ENCODE measurements at regions not wholly inside any gene's neighbourhood (a gene's known extent, or its start where the extent isn't known, plus 50 kb on each side); places are given as distances from the start of the nearest gene placed in this dataset.

DNA sequence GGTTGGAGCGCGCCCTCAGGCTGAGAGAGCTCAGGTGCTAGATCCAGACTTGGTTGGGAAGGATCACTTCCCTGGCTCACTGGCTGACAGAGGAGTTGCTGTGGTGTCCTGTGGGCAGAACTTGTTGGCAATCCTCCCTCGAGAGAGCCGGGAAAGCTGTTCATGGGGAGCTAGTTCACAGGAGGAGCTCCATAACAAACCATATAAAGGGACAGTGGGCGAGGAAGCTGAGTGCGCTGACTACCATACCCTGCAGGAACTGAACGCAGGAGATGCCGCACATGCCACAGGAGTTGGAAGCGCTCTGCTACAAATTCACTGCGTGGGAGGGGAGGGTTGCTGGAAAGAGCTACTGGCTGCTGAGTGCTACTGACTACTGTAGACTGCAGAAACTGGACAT, 243.2 kb downstream of the OGFRL1 start:
- DNase-seq = no peak

DNA sequence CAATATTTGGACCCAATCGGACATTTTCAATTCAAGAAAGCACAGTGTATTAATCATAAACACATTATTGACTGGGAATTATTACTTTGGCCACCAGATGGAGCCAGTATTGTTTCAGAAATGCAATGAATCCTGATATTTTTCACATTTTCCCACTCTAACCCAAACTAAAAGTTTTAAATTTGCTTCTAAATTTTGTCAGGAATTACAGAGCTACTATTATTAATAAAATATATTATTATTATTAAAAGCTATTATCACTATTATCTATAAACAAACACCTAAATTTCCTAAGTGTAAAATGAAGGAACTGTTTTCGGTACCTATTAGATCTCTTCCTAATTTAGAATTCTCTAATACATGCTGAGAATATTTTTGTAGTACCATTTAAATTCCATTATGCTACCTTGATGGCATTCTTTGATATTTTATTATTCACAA, 245.3 kb downstream of the OGFRL1 start:
- DNase-seq = no peak

DNA sequence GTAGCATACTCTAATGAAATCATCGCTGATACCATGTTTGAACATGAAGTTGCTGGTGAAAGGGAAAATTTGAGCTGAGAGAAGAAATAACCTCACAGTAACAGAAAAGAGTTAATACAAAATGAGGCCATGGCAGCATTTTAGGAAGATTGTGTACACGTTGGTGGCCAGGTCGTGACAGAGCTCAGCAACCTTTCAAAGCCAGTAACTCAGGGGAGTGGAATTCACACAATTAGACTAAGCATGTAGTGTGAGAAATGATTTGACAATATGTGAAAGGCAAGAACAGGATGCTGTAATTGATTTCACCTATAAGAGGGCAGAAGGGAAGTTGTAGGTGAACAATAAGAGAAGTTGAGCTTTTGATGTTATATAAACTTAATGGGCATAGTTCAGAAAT, 246.3 kb downstream of the OGFRL1 start:
- no peak for DNase-seq

DNA sequence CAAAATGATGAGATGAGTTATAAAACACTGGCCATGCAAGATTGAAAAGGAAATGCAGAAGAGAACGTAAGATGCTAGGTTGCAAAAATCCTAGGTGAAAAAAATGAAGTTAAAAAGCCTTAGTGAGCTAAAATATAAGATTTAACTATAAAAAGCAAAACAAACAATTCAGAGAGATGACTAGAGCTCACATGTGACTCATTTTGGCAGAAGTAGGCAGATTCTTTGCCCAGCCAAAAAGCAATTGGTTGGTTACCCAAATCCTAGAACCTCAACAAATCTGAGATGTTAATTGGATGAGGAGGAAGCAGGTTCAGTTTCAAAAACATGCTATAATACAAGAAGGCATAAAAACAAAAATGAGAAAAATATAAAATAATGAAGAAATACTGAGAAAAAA, 249.1 kb downstream of the OGFRL1 start:
- DNase-seq = no peak

DNA sequence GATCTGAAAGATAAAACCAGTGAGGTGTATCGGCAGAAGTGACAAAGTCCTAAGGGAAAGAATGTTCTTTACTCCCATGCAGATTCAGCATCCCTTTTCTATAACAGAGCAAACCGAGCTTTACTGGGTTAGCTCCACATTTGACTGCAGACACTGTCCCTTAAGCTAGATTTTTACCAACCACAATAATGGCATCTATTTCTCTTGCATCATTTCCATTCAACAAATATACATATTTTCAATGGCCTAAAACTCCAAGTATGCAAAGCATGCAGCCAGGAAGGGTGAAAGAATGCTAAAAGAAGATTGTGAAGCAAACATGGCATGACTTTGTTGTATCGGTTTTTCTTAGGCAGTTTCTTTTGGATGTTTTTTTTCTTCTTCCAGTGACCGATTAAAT, 255.4 kb downstream of the OGFRL1 start:
- DNase-seq = no peak

DNA sequence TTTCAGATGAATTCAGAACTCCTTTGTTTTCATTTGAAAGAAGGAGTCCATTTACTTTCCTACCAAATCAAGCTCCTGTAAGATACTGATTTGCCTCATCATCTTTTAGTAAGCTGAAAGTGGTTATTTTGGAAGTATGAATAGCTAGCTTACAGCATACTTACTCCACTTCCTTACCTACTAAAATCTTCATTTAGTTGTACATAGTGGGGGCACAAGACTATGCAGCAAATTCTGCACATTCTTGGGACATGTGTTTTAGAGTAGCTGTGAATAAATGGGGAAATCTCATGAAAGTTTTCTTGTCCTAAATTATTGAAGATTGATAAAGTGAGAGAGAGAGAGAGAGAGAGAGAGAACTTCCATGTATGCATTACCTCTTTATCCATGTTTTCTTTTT, 256.3 kb downstream of the OGFRL1 start:
- no peak for DNase-seq

DNA sequence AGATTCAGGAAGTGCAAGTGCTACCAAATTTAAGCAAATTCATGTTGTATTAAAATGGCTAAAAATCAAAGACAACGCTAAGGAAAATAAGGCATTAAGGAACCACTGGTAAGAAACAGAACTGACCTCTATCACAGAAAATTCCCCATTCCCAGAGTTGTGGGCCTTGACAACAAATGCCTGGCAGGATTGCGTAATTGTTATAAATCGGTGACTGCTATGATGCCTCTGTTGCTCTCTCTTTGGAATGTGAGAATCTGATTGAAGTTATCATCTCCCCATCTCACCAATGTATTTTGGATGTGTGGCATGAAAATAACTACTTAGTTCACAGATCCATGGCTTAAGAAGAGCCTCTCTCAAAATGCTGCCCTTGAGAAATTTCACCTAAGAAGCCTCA, 257.3 kb downstream of the OGFRL1 start:
- DNase-seq = no peak

DNA sequence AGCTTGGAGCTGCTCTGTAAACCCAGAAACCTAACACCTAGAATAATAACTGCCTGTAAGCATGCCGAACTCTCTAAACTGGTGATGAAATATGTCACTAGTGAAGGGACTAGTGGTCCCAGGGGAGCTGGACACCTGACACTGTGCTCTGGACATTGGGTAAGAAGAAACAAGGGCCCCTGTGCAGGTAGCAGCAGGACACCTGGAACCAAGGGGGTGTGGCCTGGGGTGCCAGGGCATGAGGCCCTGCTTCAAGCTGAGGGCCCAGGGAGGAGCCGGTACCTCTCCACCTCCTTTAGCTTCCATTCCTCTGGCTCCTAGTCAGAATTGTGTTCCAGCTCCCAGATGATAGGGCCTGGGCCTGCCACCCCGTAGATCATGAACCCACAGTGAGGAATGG, 263.2 kb downstream of the OGFRL1 start:
- DNase-seq = no peak

DNA sequence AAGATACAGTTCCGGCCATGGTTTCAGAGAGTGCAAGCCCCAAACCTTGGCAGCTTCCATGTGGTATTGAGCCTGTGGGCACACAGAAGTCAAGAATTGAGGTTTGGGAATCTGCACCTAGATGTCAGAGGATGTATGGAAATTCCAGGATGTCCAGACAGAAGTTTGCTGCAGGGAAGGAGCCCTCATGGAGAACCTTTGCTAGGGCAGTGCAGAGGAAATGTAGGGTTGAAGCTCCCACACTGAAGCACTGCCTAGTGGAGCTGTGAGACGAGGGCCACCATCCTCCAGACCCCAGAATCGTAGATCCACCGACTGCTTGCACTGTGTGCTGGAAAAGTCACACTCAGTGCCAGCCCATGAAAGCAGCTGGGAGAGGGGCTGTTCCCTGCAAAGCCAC, 267.5 kb downstream of the OGFRL1 start:
- no peak for DNase-seq

DNA sequence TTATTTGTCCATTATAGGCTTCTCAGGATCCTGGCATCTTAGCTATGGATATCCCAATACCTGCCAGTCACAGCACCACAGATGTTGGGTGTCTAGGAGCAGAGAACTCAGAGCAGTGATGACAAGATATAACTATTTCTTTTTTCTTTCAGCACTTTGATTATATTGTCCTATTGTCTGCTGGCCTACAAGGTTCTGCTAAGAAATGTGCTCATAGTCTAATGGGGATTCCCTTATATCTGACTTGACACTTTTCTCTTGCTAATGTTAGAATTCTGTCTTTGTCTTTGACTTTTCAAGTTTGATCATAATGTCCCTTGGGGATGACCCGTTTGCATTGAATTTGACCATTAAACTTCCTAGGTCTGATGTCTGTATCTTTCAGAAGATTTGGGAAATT, 270.4 kb downstream of the OGFRL1 start:
- no peak for DNase-seq

DNA sequence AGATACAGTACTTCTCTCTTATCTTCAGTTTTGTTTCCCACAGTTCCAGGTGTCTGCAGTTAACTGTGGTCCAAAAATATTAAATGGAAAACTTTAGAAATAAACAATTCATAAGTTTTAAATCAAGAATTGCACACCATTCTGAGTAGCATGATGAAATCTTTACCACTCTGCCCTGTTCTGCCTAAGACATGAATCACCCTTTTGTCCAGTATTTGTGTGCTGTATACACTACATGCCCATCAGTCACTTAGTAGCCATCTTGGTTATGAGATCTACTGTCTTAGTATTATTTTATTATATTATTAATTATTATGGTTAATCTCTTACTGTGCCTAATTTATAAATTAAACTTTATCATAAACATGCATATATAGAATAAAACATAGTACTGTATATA, 279.0 kb downstream of the OGFRL1 start:
- DNase-seq = no peak

DNA sequence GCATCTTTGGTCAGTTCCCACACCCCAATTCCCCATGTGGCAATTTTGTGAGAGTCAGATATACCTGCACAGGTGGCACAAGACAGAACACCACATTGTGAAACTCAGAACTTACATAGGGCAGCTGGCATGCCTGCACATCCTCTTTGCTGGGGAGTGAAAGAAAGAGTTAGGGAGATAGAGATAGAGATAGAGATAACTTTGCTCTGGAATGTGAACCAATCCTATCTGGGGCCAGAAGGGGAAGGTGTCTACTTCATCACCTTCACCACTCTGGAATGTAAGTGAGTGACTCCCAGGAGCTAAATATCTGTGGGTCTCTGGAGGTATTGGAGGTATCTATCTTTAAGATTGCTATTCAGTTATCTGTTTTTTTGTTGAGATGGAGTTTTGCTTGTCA, 289.2 kb downstream of the OGFRL1 start:
- DNase-seq = no peak

DNA sequence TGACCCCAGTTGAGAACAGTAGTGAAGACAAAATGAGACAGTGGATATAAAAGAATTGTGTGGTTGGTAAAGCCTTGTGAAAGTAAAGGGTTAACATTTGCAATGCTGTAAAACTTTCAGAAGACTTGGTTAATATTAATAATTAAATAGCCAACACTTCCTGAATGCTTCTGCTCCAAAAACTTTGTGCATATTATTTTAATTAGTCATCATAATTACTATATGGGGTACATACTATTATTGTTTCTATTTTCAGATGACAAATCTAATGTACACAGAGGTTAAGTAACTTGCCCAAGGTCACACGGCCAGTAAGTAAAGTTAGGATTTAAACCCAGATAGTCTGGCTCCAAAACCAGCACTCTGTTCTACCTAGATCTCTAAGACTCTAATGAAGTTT, 291.3 kb downstream of the OGFRL1 start:
- no peak for DNase-seq

DNA sequence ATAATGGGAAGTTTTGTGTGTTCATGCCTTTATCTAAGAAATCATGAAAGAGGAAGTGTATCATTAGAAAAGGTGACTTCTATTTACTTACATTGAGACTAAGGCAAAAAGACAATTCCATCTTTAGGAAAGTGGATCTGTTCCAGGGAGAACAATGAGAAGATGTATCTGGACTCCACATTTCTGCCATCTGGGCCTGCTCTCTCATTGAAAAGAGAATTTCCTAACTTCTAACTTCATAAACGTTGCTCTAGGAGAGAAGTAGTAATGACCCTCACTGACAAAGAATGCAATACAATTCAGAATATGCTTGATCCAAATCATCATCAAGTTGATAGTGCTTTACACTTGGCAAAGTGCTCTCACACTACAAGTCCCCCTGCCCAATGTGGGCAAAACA, 294.2 kb downstream of the OGFRL1 start:
- DNase-seq = no peak

DNA sequence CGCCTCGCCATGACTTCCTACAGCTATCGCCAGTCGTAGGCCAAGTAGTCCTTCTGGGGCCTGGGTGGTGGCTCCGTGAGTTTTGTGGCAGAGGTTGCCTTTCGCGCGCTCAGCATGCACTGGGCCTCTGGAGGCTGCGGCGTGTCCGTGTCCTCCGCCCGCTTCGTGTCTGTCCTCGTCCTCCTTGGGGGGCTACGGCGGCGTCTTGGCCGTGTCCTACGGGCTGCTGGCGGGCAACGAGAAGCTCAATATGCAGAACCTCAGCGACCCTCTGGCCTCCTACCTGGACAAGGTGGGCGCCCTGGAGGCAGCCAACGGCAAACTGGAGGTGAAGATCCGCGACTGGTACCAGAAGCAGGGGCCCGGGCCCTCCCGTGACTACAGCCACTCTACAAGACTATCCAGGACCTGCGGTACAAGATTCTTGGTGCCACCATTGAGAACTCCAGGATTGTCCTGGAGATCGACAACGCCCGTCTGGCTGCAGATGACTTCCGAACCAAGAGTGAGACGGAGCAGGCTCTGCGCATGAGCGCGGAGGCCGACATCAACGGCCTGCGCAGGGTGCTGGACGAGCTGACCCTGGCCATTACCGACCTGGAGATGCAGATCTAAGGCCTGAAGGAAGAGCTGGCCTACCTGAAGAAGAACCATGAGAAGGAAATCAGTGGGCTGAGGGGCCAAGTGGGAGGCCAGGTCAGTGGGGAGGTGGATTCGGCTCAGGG, 296.3 kb downstream of the OGFRL1 start:
- DNase-seq = no peak

DNA sequence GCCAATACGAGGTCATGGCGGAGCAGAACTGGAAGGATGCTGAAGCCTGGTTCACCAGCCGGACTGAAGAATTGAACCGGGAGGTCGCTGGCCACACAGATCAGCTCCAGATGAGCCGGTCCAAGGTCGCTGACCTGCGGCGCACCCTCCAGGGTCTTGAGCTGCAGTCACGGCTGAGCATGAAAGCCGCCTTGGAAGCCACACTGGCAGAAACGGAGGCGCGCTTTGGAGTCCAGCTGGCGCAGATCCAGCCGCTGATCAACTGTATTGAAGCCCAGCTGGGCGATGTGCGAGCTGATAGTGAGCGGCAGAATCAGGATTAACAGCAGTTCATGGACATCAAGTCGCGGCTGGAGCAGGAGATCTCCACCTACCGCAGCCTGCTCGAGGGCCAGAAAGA, 296.9 kb downstream of the OGFRL1 start:
- no peak for DNase-seq

DNA sequence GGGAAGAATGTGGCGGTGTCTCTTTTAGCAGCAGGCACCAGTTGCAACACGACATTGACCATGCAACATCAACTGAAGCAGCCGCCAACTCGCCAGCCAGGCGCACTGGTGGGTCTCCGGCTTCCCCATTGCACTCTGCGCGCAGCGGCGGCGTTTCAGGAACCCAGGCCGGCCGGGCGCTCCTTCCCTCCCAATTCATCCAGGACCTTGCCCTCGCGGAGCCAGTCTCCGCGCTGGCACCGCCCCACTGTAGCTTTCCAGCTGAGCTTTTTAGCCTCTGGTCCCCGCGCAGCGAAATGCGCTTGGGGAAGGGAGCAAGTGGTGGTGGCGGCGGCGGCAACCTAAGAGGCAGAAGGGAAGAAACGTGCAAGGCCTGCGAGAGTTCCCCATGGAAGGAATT, 297.9 kb upstream of the RIMS1 start:
- DNase-seq = no peak

DNA sequence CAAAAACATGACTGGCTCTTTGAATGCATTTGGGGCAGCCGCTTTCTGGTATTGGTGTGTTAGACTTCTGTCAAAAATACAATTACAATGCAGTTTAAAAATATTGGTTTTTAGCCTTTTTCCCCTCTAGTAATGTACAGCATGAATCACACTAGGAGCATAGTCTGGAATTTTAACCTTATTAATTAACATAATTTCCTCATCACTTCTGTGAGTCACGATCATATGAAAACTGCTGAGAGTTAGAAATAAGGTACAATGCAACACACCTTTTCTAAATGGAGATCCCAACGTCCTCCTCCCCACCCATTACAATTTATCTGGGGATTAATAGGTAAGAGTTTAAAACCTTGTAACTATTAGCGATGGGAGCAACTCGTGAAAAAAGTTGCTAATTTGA, 297.1 kb upstream of the RIMS1 start:
- DNase-seq = no peak

DNA sequence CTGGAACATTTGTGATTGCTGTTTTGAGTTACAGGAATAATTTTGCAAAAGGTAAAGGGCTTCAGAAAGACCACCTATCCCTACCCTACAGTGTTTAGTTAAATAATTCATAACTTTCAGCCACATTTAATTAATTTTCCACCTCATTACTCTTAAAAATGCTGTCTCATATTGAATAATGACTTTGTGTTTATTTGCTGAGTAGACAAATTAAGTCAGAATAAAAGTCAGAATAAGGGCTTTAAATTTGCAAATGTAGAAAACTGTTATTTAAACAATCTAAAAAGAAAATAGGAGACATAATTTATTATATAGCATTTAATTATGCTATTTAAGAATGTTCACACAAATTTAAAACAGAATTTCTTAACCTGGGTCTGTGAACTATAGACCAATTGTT, 293.7 kb upstream of the RIMS1 start:
- DNase-seq = no peak

DNA sequence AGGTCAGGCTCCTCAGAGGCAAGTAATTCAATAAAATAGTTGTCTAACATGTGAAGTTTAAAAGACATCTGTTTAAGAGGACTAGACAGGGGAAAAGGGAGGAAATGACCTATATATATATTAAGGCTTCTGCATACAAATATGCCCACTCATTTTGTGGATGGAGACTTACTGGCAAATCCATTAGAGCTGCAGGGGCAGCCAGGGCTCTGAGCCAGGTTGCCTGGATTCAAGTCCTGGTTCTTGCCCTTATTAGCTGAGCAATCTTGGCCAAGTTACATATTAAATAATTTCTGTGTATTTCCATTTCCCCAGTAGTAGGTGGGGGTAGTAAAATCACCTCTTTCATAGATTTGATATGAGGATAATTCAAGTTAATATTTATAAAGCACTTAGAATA, 287.0 kb upstream of the RIMS1 start:
- DNase-seq = no peak

DNA sequence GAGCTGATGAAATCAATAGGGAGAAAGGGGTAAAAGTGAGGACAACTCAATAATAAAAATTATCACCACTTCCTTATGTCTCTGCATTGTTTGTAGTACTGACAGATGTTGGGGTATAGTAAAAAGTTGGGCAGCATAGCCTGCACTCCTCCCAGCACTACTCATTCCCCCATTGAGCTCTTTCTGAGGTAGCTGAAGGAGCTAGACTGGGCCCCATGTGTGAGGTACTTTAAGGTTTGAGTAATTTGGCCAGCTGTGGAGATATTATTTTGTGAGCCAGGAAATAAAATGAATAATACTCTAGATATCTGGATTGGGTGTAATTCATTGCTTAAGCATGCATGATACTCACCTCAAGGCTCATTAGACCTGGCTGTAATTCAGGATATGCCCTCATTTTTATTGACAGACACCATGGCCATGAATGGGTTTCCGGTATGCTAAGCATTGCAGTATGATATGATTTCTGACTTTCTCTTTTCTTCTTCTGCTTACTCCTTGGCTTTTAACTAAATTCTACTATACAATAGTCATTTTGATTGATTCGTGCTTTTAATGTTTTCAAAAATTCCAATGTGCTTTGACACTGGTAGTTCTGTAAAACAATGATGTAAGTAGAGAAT, 283.9 kb upstream of the RIMS1 start:
- no peak for DNase-seq

DNA sequence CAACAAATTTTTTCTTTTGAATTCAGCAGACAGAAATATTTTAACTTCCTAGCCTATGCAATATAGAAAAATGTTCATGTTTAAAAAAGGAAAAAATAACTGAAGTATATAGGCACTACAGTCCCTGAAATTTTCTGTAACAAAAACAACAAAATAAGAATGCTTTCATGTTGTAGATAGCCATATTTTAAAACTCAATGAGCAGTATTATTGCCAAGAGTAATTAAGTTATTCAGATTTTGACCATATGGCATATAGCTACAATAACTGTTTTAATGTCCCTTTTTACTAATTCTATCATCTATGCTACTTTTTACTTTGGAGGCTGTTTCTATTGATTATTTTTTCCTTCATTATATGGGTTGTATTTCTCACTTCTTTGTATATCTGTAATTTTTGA, 283.3 kb upstream of the RIMS1 start:
- no peak for DNase-seq

DNA sequence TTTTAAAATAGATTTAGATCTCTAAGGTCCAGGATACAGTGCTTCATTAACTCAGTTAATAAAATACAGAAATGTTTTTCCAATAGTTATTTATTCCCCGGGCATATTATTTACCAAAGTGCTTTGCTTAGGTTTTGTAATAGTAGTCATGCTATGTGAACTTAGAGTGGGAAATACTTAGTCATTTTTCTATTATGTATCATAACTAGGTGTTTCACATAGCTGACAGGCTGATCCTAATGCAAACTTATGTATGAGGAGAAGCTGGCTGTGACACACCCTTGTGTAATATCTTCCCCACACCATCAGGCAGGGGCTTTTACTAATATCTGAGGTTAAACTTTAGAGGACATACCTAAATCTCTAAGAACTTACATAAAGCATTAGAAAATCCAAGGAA, 277.7 kb upstream of the RIMS1 start:
- DNase-seq = no peak

DNA sequence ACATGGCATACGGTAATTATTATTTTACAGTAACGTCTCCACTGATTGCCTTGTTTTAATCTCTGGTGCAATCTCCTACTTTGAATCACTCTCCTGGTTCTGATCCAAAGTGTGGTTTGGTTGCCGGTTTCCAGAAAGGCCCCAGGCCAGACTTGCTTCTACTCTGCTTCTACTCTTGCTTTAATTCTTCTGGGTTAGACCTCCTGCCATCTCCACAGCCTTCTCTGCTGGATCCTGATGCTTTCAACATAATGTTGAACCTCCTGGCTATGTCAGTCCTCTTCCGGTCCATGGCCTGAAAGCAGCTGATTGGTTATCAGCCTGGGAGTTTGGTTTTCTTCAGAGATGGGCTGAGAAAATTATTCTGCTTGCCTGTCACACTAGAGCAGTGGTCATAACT, 266.5 kb upstream of the RIMS1 start:
- DNase-seq = no peak

DNA sequence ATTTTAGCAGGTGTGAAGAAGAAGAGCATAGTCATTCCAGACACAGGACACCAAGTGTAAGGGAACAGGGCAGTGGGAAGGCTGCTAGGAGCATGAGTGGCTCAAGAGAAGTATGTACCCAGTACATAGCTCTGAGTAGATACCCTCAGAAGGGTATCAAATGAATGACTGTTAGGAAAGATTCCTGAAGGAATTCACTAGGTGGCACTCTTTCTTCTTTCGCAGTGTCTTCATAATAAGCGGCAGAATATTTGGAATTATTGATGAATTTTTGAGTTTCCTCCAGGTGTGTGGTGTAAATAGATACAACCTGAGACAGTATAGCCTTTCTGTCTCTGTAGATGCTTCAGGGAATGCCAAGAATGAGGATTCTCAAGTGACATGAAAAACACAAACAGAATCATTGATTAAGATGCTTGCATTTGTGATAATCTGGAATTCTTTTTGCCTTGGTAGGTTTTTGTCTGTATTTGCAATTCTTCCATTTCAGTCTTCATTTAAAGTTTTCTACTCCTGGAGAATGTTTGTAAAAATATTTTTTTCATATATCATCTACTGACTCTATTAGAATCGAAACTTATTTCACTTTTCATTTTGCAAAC, 264.3 kb upstream of the RIMS1 start:
- DNase-seq = no peak

All from stimulated activated CD4-positive, alpha-beta T cell treated with anti-CD3 and anti-CD28 coated beads, Interleukin-4, amount 100 ng/mL, for 4 hours (primary cell).